Mucosa of rectum (tissue), 2 donors: ENCODE measurements at regions not wholly inside any gene's neighbourhood (a gene's known extent, or its start where the extent isn't known, plus 50 kb on each side); places are given as distances from the start of the nearest gene placed in this dataset.

Experiments used
- H3K27ac ChIP-seq, 2 donors: one replicate each; pipeline ENCODE4 v1.7.0; 2013; ENCODE audit warnings: inconsistent platforms in 2 of 2, low read depth in 2 of 2, low read length in 2 of 2
- H3K27me3 ChIP-seq, 2 donors: one replicate each; pipeline ENCODE4 v1.7.0; 2013; ENCODE audit warnings: low read length in 2 of 2; ENCODE audit not compliant: control insufficient read depth in 2 of 2, insufficient read depth in 2 of 2
- H3K36me3 ChIP-seq, 2 donors: one replicate each; pipeline ENCODE4 v1.7.0; 2013; ENCODE audit warnings: low read length in 2 of 2; ENCODE audit not compliant: control insufficient read depth in 2 of 2, insufficient read depth in 2 of 2
- H3K4me1 ChIP-seq, 2 donors: one replicate each; pipeline ENCODE4 v1.7.0; 2013; ENCODE audit warnings: low read length in 2 of 2, mild to moderate bottlenecking in 1 of 2; ENCODE audit not compliant: control insufficient read depth in 2 of 2, insufficient read depth in 2 of 2
- H3K4me3 ChIP-seq, 2 donors: one replicate each; pipeline ENCODE4 v1.7.0; 2013; ENCODE audit warnings: low read length in 2 of 2
- H3K9ac ChIP-seq, 2 donors: one replicate each; pipeline ENCODE4 v1.7.0; 2013; ENCODE audit warnings: low read length in 2 of 2, low read depth in 1 of 2, mild to moderate bottlenecking in 1 of 2
- H3K9me3 ChIP-seq, 2 donors: one replicate each; pipeline ENCODE4 v1.7.0; 2013; ENCODE audit warnings: low read length in 2 of 2; ENCODE audit not compliant: control insufficient read depth in 2 of 2
- donor health status: healthy.
- donor health status: Normal muscosa, but diverticular disease.

DNA sequence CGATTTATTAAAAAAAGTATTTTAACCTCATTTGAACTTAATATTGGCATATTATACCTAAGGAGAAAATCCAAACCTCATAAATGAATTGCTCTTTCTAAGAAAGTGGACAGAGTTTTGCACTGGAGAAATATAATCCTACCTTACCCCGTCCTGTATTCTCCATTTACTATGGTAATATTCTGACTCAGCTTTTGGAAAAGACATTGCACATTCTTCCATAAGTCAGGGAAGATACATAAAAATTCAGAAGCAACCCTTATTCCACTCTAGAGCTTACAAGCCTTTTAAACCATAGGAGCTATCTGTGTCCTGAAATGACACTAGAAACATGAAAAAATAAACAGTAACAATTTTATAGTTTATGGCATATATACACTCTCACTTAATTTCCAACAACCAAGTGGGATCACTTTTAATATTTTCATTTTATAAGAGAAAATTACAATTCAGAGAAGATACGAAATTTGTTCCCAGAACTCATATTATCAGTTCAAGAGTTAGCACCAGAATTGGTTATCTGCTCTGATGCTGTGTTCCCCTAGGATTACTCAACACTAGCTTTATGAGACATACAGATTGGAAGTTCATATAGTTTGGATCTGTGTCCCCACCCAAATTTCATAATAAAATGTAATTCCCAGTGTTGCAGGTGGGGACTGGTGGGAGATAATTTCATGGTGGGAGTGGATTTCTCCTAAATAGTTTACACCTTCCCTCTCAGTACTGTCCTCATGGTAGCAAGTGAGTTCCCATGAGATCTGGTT is 359.4 kb downstream of the ARAP2 start:
- Histone ChIP-seq H3K9ac (no peak overlapping the region), H3K4me3 (no peak overlapping the region), H3K4me1 (no peaks in the 10 kb centered on the region), H3K36me3 (no peaks in the 10 kb centered on the region), H3K27me3 (no peaks in the 10 kb centered on the region), H3K27ac (no peak overlapping the region), H3K9me3 (no peaks in the 10 kb centered on the region)

DNA sequence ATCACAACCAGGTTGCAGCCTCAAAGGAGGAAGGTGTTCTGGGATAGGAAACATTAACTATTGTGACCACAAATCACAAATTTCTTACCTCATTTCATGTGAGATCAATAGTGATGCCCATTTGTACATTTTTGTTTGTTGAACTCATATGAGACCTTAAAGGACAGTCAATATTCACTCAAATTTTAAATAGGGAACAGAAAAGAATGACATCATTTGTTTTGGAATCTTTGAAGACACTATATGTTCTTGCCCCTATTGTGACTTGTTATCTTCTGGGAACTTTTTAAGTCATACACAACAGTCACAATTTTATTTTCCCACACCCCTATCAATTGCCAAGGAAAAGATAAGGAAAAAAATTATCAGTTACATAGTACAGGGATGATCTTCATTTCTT is 346.5 kb downstream of the ARAP2 start:
- H3K4me3 ChIP-seq: no peak overlapping the region
- H3K9me3 ChIP-seq: no peaks in the 10 kb centered on the region
- no peaks in the 10 kb centered on the region for H3K4me1 ChIP-seq
- no peaks in the 10 kb centered on the region for H3K36me3 ChIP-seq
- H3K27ac ChIP-seq: no peak overlapping the region
- no peak overlapping the region for H3K9ac ChIP-seq
- no peaks in the 10 kb centered on the region for H3K27me3 ChIP-seq

DNA sequence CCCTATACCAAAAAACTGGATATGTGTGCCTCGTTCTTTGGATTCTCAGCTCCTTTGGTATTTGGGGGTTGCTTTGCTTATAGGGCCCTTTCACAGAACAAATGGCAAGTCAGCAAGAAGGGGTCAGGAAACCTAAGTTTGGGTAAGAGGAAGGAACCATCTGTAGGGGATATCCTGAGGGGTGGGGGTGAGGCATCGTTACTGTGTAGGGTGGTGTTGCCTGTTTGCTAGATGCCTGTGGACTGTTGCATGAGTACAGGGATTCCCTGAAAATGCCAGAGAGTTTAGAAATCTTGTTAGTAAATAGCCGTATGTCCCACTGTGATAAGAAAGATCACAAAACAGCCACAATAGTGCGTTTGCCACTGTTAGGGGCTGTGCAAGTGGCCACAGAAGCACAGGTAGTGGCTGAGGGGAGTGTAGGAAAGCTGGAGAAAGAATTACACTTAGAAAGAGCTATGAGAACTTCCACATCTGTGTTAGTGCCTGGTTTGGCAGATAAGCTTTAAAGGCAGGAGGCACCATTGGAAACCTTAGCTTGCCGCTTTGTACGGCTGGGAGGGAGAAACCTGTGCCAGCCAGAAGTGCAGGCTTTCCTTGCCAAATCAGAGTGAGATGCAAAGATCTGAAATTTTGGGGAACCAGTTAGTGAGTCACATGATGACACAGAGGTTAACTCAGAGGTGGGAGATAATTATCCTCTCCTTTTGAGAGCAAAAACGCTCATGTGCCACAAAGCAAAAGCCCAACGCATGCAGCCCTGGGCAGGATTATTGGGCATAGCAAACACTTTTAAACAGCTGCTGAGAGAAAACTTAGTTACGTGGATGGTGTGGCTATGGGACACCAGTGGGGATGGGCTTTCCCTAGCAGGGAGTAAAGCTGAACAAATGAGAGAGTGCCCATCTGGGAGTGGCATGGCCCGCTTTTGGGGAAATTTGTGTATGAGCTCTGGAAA is 343.7 kb downstream of the ARAP2 start:
- Histone ChIP-seq H3K27me3 (no peaks in the 10 kb centered on the region), H3K4me1 (no peaks in the 10 kb centered on the region), H3K27ac (no peak overlapping the region), H3K9ac (no peak overlapping the region), H3K9me3 (no peaks in the 10 kb centered on the region), H3K4me3 (no peak overlapping the region), H3K36me3 (no peaks in the 10 kb centered on the region)

DNA sequence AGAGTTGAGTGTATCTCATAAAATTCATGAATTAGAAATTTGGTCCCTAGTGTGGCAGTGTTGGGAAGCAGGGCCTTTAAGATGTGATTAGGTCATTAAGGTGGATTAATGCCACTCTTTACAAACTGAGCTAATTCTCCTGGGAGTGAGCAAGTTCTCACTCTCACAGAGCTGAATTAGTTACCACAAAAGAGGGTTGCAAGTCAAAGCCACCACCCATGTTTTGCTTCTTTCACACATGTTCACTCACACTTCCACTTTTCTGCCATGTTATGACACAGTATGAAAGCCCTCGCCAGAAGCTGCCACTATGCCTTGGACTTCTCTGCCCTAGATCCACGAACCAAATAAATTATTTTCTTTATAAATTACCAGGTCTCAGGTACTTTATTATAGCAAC is 332.1 kb downstream of the ARAP2 start:
- Histone ChIP-seq H3K9me3 (no peaks in the 10 kb centered on the region), H3K4me3 (no peak overlapping the region), H3K4me1 (no peaks in the 10 kb centered on the region), H3K36me3 (no peaks in the 10 kb centered on the region), H3K9ac (no peak overlapping the region), H3K27ac (no peak overlapping the region), H3K27me3 (no peaks in the 10 kb centered on the region)

DNA sequence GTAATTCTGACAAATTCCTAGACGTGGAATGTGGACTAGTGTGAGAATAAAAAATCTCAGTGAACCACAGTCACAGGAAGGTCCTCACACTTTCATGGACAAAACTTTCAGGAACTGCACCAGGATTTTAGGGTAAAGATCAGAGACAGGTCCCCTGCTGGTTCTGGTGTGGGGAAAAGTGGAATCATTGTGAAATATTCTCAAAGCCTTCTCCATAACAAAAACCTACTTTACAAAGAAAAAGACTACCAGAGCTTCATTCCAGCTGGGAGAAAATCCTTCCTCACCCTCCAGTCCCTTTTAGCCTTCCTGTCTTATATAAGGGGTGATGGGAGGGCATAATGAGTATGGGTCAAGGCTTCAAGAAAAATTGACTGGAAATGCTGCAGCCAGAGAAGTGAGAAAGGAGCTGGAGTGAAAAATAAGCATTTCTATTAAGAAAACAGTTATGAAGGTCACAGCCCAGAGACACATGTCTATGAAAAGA is 325.8 kb downstream of the ARAP2 start:
- H3K4me1 ChIP-seq: no peaks in the 10 kb centered on the region
- H3K27me3 ChIP-seq: no peaks in the 10 kb centered on the region
- H3K36me3 ChIP-seq: no peaks in the 10 kb centered on the region
- H3K4me3 ChIP-seq: no peak overlapping the region
- H3K9me3 ChIP-seq: no peaks in the 10 kb centered on the region
- no peak overlapping the region for H3K9ac ChIP-seq
- no peak overlapping the region for H3K27ac ChIP-seq

DNA sequence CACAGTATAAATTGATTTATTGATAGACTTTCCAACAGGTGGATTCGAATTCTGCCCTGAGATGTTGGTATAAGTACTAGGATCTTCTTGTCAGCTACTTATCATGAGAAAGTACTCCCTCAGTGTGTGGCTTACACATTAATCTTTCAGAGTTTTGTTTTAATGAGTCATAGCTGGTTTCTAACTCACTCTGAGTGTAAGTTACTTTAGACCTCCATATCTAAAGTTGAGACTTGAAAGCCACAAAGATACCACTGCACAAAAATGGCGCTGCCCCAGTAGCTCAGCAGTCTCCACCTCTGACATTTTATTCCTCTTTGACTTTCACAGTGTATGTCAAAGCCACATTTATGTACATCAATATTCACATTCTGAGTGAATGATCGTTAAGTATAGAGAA is 318.5 kb downstream of the ARAP2 start:
- H3K9me3 ChIP-seq: no peaks in the 10 kb centered on the region
- no peak overlapping the region for H3K27ac ChIP-seq
- no peaks in the 10 kb centered on the region for H3K4me1 ChIP-seq
- H3K27me3 ChIP-seq: no peaks in the 10 kb centered on the region
- H3K4me3 ChIP-seq: no peak overlapping the region
- H3K36me3 ChIP-seq: no peaks in the 10 kb centered on the region
- no peak overlapping the region for H3K9ac ChIP-seq

DNA sequence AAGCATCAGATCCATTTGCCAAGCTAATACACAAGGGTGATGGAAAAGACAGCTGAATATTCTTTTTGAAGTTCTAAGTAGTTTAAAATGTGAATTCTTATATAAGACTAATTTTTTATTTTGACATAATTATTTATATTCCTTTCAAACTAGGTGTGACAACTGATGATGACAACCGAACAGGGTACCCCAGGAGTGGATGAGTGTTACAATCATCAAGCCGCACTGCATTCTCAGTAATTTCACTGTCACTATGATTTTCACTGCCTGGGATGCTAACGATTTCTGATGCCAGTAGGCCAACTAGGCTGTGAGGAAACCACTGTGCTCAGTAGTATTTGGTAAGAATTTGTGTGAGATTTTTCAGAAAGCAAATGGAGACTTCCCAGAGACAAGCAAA is 317.5 kb downstream of the ARAP2 start:
- Histone ChIP-seq H3K4me3 (no peak overlapping the region), H3K9ac (no peak overlapping the region), H3K36me3 (no peaks in the 10 kb centered on the region), H3K9me3 (no peaks in the 10 kb centered on the region), H3K4me1 (no peaks in the 10 kb centered on the region), H3K27me3 (no peaks in the 10 kb centered on the region), H3K27ac (no peak overlapping the region)

DNA sequence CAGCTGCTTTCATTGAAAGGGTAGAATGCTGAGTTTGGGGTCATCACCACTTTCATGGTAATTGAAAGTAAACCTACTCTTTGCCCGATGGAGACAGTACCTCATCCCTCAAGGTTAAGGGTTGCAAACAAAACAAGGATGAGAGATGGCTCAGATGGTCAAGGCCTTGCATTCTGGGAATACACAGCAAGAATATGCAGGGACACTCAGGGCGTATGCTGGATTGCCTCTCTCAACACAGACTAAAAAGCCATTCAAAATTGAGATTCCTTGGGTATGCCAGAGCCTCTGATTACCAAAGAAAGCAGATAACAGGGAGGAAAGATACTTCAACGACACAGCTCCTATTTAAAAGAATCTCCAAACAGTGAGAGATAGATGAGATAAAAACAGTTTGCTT is 310.4 kb downstream of the ARAP2 start:
- no peaks in the 10 kb centered on the region for H3K4me1 ChIP-seq
- H3K4me3 ChIP-seq: no peak overlapping the region
- no peak overlapping the region for H3K27ac ChIP-seq
- no peaks in the 10 kb centered on the region for H3K36me3 ChIP-seq
- H3K9ac ChIP-seq: no peak overlapping the region
- no peaks in the 10 kb centered on the region for H3K27me3 ChIP-seq
- no peaks in the 10 kb centered on the region for H3K9me3 ChIP-seq

DNA sequence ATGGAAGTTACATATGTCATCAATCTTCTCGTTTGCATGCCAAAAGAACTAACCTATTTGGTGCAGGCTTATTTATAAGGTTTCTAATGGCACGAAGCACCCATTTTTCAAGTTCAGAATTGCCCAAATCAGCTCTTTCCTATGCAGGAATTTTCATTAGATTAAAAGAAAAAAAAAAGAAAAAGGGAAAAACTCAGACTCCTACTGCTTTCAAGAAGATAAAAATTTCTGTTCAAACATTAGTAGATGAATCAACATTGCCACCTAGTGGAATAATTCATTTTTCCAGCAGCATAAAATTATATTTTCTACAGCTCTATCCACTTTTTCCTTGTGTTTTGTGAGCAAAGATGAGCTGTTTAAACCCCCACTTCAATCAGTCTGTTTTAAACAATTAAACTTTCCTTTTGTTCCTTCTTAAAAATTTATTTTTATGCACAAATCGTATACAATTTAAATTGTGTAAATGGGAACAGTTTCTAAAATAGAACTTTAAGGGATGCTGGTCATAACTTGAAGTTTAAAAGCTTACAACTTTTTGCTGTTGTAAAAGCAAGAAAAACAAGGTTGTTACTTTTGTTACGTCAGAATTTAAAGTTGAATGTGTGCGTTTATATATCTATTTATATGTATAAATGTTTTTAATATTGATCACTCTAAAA is 309.9 kb downstream of the ARAP2 start:
- Histone ChIP-seq H3K27ac (no peak overlapping the region), H3K36me3 (no peaks in the 10 kb centered on the region), H3K4me3 (no peak overlapping the region), H3K9me3 (no peaks in the 10 kb centered on the region), H3K9ac (no peak overlapping the region), H3K27me3 (no peaks in the 10 kb centered on the region), H3K4me1 (no peaks in the 10 kb centered on the region)

DNA sequence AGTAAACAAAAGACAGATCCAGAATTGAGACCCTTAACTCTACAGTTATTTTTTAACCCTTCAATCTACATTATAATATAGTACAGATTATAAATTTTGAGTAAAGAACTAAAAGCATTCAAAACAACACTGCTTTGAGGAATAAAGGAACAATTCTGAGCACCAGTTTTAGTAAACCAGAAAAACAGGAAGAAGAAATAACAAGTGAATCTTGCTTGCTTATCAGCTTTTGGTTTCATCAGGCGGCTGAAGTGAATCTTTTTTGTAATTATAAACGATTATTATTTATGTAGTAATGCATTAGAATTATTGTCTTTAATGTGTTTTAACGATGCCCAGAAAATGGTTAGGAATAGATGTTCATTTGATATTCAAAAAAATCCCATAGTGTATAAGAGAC is 305.4 kb downstream of the ARAP2 start:
- H3K36me3 ChIP-seq: no peaks in the 10 kb centered on the region
- H3K27me3 ChIP-seq: no peaks in the 10 kb centered on the region
- H3K4me3 ChIP-seq: no peak overlapping the region
- no peaks in the 10 kb centered on the region for H3K4me1 ChIP-seq
- H3K9ac ChIP-seq: no peak overlapping the region
- H3K9me3 ChIP-seq: no peaks in the 10 kb centered on the region
- H3K27ac ChIP-seq: no peak overlapping the region
